ENCODE measurements at regions not wholly inside any gene's neighbourhood (a gene's known extent, or its start where the extent isn't known, plus 50 kb on each side); places are given as distances from the start of the nearest gene placed in this dataset.
"Not testable (repeated sequence)": the region's sequence is repeated elsewhere in the genome, so short reads cannot be mapped to it uniquely, and the experiment has no call there.

GRCh38 chr6:23704479-23705052 is 421.4 kb upstream of the NRSN1 start:
- intact Hi-C loops (cut with micrococcal nuclease), result no loop called here

- intact Hi-C loops (cut with micrococcal nuclease), result no loop called here
These were observed 420.3 kb upstream of the NRSN1 start for GRCh38 chr6:23705697-23706096.

GRCh38 chr6:23712756-23713155 is 413.3 kb upstream of the NRSN1 start:
- intact Hi-C loops (cut with micrococcal nuclease), result no loop called here

- intact Hi-C loops (cut with micrococcal nuclease), result no loop called here
These were observed 412.8 kb upstream of the NRSN1 start for GRCh38 chr6:23713211-23713610.

GRCh38 chr6:23728707-23729106 is 397.3 kb upstream of the NRSN1 start:
- intact Hi-C loops (cut with micrococcal nuclease), result no loop called here

- intact Hi-C loops (cut with micrococcal nuclease), result no loop called here
These were observed 394.4 kb upstream of the NRSN1 start for GRCh38 chr6:23731609-23732008.

GRCh38 chr6:23732521-23732920 is 393.5 kb upstream of the NRSN1 start:
- intact Hi-C loops (cut with micrococcal nuclease), result no loop called here

GRCh38 chr6:23735151-23735550 is 390.9 kb upstream of the NRSN1 start:
- intact Hi-C loops (cut with micrococcal nuclease), result no loop called here

- intact Hi-C loops (cut with micrococcal nuclease), result no loop called here
These were observed 389.4 kb upstream of the NRSN1 start for GRCh38 chr6:23736577-23736976.

GRCh38 chr6:23747239-23747638 is 378.8 kb upstream of the NRSN1 start:
- intact Hi-C loops (cut with micrococcal nuclease), result no loop called here

GRCh38 chr6:23752414-23752813 is 373.6 kb upstream of the NRSN1 start:
- intact Hi-C loops (cut with micrococcal nuclease), result no loop called here

- intact Hi-C loops (cut with micrococcal nuclease), result no loop called here
These were observed 371.8 kb upstream of the NRSN1 start for GRCh38 chr6:23754197-23754596.

GRCh38 chr6:23775127-23775526 is 350.9 kb upstream of the NRSN1 start:
- intact Hi-C loops (cut with micrococcal nuclease), result no loop called here

GRCh38 chr6:23783901-23784300 is 342.1 kb upstream of the NRSN1 start:
- intact Hi-C loops (cut with micrococcal nuclease), result no loop called here

- intact Hi-C loops (cut with micrococcal nuclease), result no loop called here
These were observed 341.6 kb upstream of the NRSN1 start for GRCh38 chr6:23784301-23784919.

GRCh38 chr6:23790756-23791155 is 335.3 kb upstream of the NRSN1 start:
- intact Hi-C loops (cut with micrococcal nuclease), result no loop called here

- intact Hi-C loops (cut with micrococcal nuclease), result no loop called here
These were observed 329.0 kb upstream of the NRSN1 start for GRCh38 chr6:23797041-23797440.

- intact Hi-C loops (cut with micrococcal nuclease), result not testable (repeated sequence)
These were observed 321.7 kb upstream of the NRSN1 start for GRCh38 chr6:23804289-23804688.

GRCh38 chr6:23821141-23821540 is 304.9 kb upstream of the NRSN1 start:
- intact Hi-C loops (cut with micrococcal nuclease), result not testable (repeated sequence)

GRCh38 chr6:23823421-23823820 is 302.6 kb upstream of the NRSN1 start:
- intact Hi-C loops (cut with micrococcal nuclease), result no loop called here

- intact Hi-C loops (cut with micrococcal nuclease), result no loop called here
These were observed 299.4 kb upstream of the NRSN1 start for GRCh38 chr6:23826572-23826971.

- intact Hi-C loops (cut with micrococcal nuclease), result no loop called here
These were observed 297.2 kb upstream of the NRSN1 start for GRCh38 chr6:23828861-23829260.

GRCh38 chr6:23841116-23841515 is 284.9 kb upstream of the NRSN1 start:
- intact Hi-C loops (cut with micrococcal nuclease), result no loop called here

GRCh38 chr6:23842760-23843159 is 283.3 kb upstream of the NRSN1 start:
- intact Hi-C loops (cut with micrococcal nuclease), result no loop called here
